Keratinocyte (primary cell): ENCODE measurements at regions not wholly inside any gene's neighbourhood (a gene's known extent, or its start where the extent isn't known, plus 50 kb on each side); places are given as distances from the start of the nearest gene placed in this dataset.

Experiments used
- DNase-seq: peaks from one replicate; pipeline ENCODE4 v3.0.0-alpha.2; 2011; ENCODE audit warnings: low read depth, missing footprints, low spot score
- FAIRE-seq: peaks from 2 replicates; lab custom pipeline; 2011; peaks lifted over from hg19 to GRCh38; lab: Jason Lieb, UNC
- H2AFZ ChIP-seq: 2 replicates; pipeline ENCODE4 v1.6.0; 2012; ENCODE audit warnings: low read length, control low read depth, inconsistent platforms; ENCODE audit not compliant: control insufficient read depth
- H3K27ac ChIP-seq: 2 replicates; pipeline ENCODE4 v1.5.1; 2011; ENCODE audit warnings: low read length; ENCODE audit not compliant: control insufficient read depth, insufficient read depth
- H3K27me3 ChIP-seq: 3 replicates; pipeline ENCODE4 v1.6.0; 2011; ENCODE audit warnings: low read length; ENCODE audit not compliant: control insufficient read depth, insufficient read depth; ENCODE audit errors: extremely low read depth
- H3K36me3 ChIP-seq, 2 experiments: 2 replicates in 1 of 2; 3 replicates in 1 of 2; pipeline ENCODE4 v1.5.1; 2011; ENCODE audit warnings: low read length in 2 of 2, mild to moderate bottlenecking in 1 of 2; ENCODE audit not compliant: control insufficient read depth in 2 of 2, insufficient read depth in 2 of 2; ENCODE audit errors: extremely low read depth in 1 of 2
- H3K4me1 ChIP-seq: 3 replicates; pipeline ENCODE4 v1.5.1; 2011; ENCODE audit warnings: low read length; ENCODE audit not compliant: control insufficient read depth, insufficient read depth; ENCODE audit errors: extremely low read depth
- H3K4me2 ChIP-seq: 3 replicates; pipeline ENCODE4 v1.6.0; 2011; ENCODE audit warnings: low read depth, low read length; ENCODE audit not compliant: control insufficient read depth, insufficient read depth; ENCODE audit errors: extremely low read depth
- H3K4me3 ChIP-seq, 3 experiments: fragments of 200-600 bp in 1 of 3; sonication (generic) in 1 of 3; 2 replicates in 2 of 3; 3 replicates in 1 of 3; pipeline ENCODE4 v1.5.1; 2011 to 2016; ENCODE audit warnings: low read length in 3 of 3, mild to moderate bottlenecking in 3 of 3, control low read depth in 2 of 3, inconsistent platforms in 1 of 3, low read depth in 1 of 3, mixed read lengths in 1 of 3, mixed run types in 1 of 3, moderate library complexity in 1 of 3; ENCODE audit not compliant: control insufficient read depth in 2 of 3, insufficient read depth in 2 of 3; ENCODE audit errors: extremely low read depth in 1 of 3
- H3K79me2 ChIP-seq: 2 replicates; pipeline ENCODE4 v1.6.0; 2012; ENCODE audit warnings: low read length; ENCODE audit not compliant: control insufficient read depth, insufficient read depth
- H3K9ac ChIP-seq: 3 replicates; pipeline ENCODE4 v1.6.0; 2011; ENCODE audit warnings: low read length; ENCODE audit not compliant: control insufficient read depth, insufficient read depth; ENCODE audit errors: extremely low read depth
- H3K9me1 ChIP-seq: 3 replicates; pipeline ENCODE4 v1.6.0; 2011; ENCODE audit warnings: low read length; ENCODE audit not compliant: control insufficient read depth, insufficient read depth; ENCODE audit errors: extremely low read depth
- H3K9me3 ChIP-seq: 2 replicates; pipeline ENCODE4 v1.5.1; 2012; ENCODE audit warnings: low read depth, low read length; ENCODE audit not compliant: control insufficient read depth
- H4K20me1 ChIP-seq: 3 replicates; pipeline ENCODE4 v1.6.0; 2011; ENCODE audit warnings: low read length; ENCODE audit not compliant: control insufficient read depth, insufficient read depth; ENCODE audit errors: extremely low read depth
- EZH2 ChIP-seq: IDR thresholded peaks from one replicate; pipeline ENCODE4 v1.6.1; 2012; ENCODE audit warnings: inconsistent platforms, mild to moderate bottlenecking, low read length, moderate library complexity
- dilution Hi-C: fragments of 300-500 bp; cut with MboI; formaldehyde crosslinking; loops from one replicate; pipeline ENCODE4 v1.7.0; 2020; ENCODE audit warnings: low sequenced_read_pairs; ENCODE audit not compliant: extremely low pct_ligation_motif_present
- TF ChIP-seq, protein P1 (sequence below), 3 experiments: IDR thresholded peaks in 1 of 3; conservative IDR thresholded peaks in 1 of 3; optimal IDR thresholded peaks in 1 of 3; 2 replicates in 2 of 3; 3 replicates in 1 of 3; pipeline versions ENCODE3 to v1.5.1; 2011; ENCODE audit warnings: low read length in 3 of 3, mild to moderate bottlenecking in 3 of 3, moderate library complexity in 2 of 3, control low read depth in 1 of 3, inconsistent platforms in 1 of 3; ENCODE audit not compliant: insufficient read depth in 2 of 3; ENCODE audit errors: extremely low read depth in 1 of 3

DNA sequence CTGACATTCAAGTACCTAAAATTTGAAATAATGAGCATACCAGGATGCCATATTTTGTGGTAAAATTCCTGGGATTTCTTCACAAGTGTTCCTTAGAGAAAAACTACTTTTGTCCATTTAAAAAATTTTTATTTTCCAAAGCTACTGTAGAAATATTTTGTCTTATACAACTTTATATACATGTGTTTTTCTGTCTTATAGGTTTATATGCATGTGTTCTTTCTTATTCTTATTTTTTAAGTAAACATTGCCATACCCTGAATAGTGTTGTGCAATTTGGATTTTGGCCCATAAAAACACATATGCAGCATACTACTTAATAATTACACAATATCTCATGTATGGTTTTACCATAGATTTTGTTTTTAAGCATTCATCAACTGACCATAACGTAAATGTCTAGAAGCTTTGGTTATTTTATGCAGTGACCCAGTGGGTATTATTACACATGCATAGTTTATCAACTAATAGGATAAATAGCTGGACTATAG lies 1107.4 kb upstream of the SEL1L start:
- Histone ChIP-seq H3K4me2 (no peak overlapping the region), H3K27ac (no peak overlapping the region), H4K20me1 (no peaks in the 10 kb centered on the region), H3K27me3 (no peaks in the 10 kb centered on the region), H3K9me1 (no peaks in the 10 kb centered on the region), H3K36me3 (no peaks in the 10 kb centered on the region), H3K79me2 (no peaks in the 10 kb centered on the region), H3K9me3 (no peaks in the 10 kb centered on the region), H3K4me1 (no peaks in the 10 kb centered on the region), H3K9ac (no peak overlapping the region), H2AFZ (no peak overlapping the region), H3K4me3 (no peak overlapping the region)
- FAIRE-seq (no peak), DNase-seq (no peak)
- no peak for TF ChIP-seq EZH2
- TF ChIP-seq, protein P1, sequence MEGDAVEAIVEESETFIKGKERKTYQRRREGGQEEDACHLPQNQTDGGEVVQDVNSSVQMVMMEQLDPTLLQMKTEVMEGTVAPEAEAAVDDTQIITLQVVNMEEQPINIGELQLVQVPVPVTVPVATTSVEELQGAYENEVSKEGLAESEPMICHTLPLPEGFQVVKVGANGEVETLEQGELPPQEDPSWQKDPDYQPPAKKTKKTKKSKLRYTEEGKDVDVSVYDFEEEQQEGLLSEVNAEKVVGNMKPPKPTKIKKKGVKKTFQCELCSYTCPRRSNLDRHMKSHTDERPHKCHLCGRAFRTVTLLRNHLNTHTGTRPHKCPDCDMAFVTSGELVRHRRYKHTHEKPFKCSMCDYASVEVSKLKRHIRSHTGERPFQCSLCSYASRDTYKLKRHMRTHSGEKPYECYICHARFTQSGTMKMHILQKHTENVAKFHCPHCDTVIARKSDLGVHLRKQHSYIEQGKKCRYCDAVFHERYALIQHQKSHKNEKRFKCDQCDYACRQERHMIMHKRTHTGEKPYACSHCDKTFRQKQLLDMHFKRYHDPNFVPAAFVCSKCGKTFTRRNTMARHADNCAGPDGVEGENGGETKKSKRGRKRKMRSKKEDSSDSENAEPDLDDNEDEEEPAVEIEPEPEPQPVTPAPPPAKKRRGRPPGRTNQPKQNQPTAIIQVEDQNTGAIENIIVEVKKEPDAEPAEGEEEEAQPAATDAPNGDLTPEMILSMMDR (optimal IDR thresholded peaks at IDR 0.05 in 1 of 3, IDR thresholded peaks at IDR 0.05 in 1 of 3, conservative IDR thresholded peaks at IDR 0.05 in 1 of 3; ENCODE audit: extremely low read depth in 1 of 3, insufficient read depth in 2 of 3, low read length in 3 of 3): no peak
- dilution Hi-C loops: no loop called here

DNA sequence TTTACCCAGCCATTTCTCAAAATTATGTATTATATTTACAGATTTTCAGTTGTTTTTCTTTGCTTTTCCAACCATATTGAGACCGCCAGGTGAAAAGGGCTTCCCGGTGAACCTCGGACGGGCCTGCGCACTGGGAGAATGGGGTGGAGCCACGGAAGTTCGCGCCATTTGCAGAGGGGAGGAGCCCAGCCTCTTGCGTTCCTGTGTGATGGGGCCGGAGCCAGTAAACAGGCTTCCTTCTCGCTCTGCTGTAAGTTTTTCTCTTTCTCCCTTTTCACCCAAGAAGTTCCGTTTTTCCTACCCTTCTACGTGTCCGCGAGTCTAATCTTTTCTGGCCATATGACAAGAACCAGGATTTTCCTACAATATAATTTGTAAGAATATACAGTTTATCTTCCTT lies 1108.8 kb upstream of the SEL1L start:
- Histone ChIP-seq H3K9me1 (no peaks in the 10 kb centered on the region), H3K4me1 (no peaks in the 10 kb centered on the region), H3K36me3 (no peaks in the 10 kb centered on the region), H3K4me3 (peak overlapping the region in 1 of 3 experiments; percentile 51), H3K27me3 (no peaks in the 10 kb centered on the region), H3K4me2 (no peak overlapping the region), H3K9me3 (no peaks in the 10 kb centered on the region), H2AFZ (peak overlapping the region; percentile 39), H3K9ac (peak overlapping the region; percentile 6), H3K27ac (no peak overlapping the region), H3K79me2 (no peaks in the 10 kb centered on the region), H4K20me1 (no peaks in the 10 kb centered on the region)
- no peak for DNase-seq
- TF ChIP-seq, protein P1 (optimal IDR thresholded peaks at IDR 0.05 in 1 of 3, IDR thresholded peaks at IDR 0.05 in 1 of 3, conservative IDR thresholded peaks at IDR 0.05 in 1 of 3; ENCODE audit: extremely low read depth in 1 of 3, insufficient read depth in 2 of 3, low read length in 3 of 3): no peak
- TF ChIP-seq EZH2: no peak
- no peak for FAIRE-seq
- dilution Hi-C loops: no loop called here
